Central memory CD8-positive, alpha-beta T cell (primary cell): ENCODE measurements at regions not wholly inside any gene's neighbourhood (a gene's known extent, or its start where the extent isn't known, plus 50 kb on each side); places are given as distances from the start of the nearest gene placed in this dataset.

ENCODE experiments used
- ATAC-seq: fragments of 150-1000 bp; cut with Tn5 transposase; replicated peaks from 2 replicates; pipeline ENCODE4 v1.10.0; 2022; ENCODE audit warnings: mild to moderate bottlenecking, moderate FRiP score, moderate number of reproducible peaks; ENCODE audit not compliant: poor library complexity, severe bottlenecking; ENCODE audit errors: extremely low read depth
- DNase-seq, 2 donors: peaks; one replicate each; pipeline ENCODE4 v3.0.0; 2021; ENCODE audit warnings: low spot score in 2 of 2
- H3K27ac Mint-ChIP-seq: one replicate; pipeline ENCODE4 v1.8.0; 2022; ENCODE audit warnings: low read depth, mild to moderate bottlenecking, moderate library complexity, mixed read lengths
- H3K27me3 Mint-ChIP-seq: one replicate; pipeline ENCODE4 v1.8.0; 2022; ENCODE audit warnings: mixed read lengths
- H3K36me3 Mint-ChIP-seq: one replicate; pipeline ENCODE4 v1.8.0; 2022; ENCODE audit warnings: mild to moderate bottlenecking, moderate library complexity, mixed read lengths; ENCODE audit not compliant: insufficient read depth
- H3K4me1 Mint-ChIP-seq: one replicate; pipeline ENCODE4 v1.8.0; 2022; ENCODE audit warnings: mixed read lengths
- H3K4me3 Mint-ChIP-seq: one replicate; pipeline ENCODE4 v1.8.0; 2022; ENCODE audit warnings: mild to moderate bottlenecking, moderate library complexity, mixed read lengths
- H3K9me3 Mint-ChIP-seq: one replicate; pipeline ENCODE4 v1.8.0; 2022; ENCODE audit warnings: mixed read lengths

- ATAC-seq: no peak
- no peak for DNase-seq
- H3K27ac Mint-ChIP-seq: no peak overlapping the region
- H3K27me3 Mint-ChIP-seq: no peaks in the 10 kb centered on the region
- no peak overlapping the region for H3K4me3 Mint-ChIP-seq
- no peaks in the 10 kb centered on the region for H3K4me1 Mint-ChIP-seq
- H3K9me3 Mint-ChIP-seq: peaks cover 5% of the 10 kb centered on the region
- no peaks in the 10 kb centered on the region for H3K36me3 Mint-ChIP-seq
Observed at GRCh38 chr9:28059192-28059591, 485.9 kb upstream of the C9orf72 start.

GRCh38 chr9:28064241-28064815, 491.0 kb upstream of the C9orf72 start:
- Mint-ChIP-seq H3K4me3 (no peak overlapping the region), H3K27me3 (no peaks in the 10 kb centered on the region)
- ATAC-seq: no peak

GRCh38 chr9:28073270-28073669, 500.0 kb upstream of the C9orf72 start:
- H3K27me3 Mint-ChIP-seq: no peaks in the 10 kb centered on the region
- H3K9me3 Mint-ChIP-seq: peaks cover 5% of the 10 kb centered on the region
- no peak overlapping the region for H3K4me3 Mint-ChIP-seq
- DNase-seq (no peak), ATAC-seq (no peak)
- H3K36me3 Mint-ChIP-seq: no peaks in the 10 kb centered on the region
- no peak overlapping the region for H3K27ac Mint-ChIP-seq
- no peaks in the 10 kb centered on the region for H3K4me1 Mint-ChIP-seq

More at GRCh38 chr9:28064241-28064815, 491.0 kb upstream of the C9orf72 start:
- H3K4me1 Mint-ChIP-seq: no peaks in the 10 kb centered on the region
- DNase-seq: no peak
- H3K36me3 Mint-ChIP-seq: no peaks in the 10 kb centered on the region
- no peaks in the 10 kb centered on the region for H3K9me3 Mint-ChIP-seq
- no peak overlapping the region for H3K27ac Mint-ChIP-seq

- Mint-ChIP-seq H3K4me3 (no peak overlapping the region), H3K9me3 (peaks cover 8% of the 10 kb centered on the region), H3K36me3 (no peaks in the 10 kb centered on the region), H3K27me3 (no peaks in the 10 kb centered on the region), H3K4me1 (no peaks in the 10 kb centered on the region), H3K27ac (no peak overlapping the region)
- DNase-seq (no peak), ATAC-seq (no peak)
Observed at GRCh38 chr9:28079677-28080076, 506.4 kb upstream of the C9orf72 start.

GRCh38 chr9:28082671-28083070, 509.4 kb upstream of the C9orf72 start:
- no peaks in the 10 kb centered on the region for H3K4me1 Mint-ChIP-seq
- DNase-seq (no peak), ATAC-seq (no peak)
- no peak overlapping the region for H3K4me3 Mint-ChIP-seq
- H3K27me3 Mint-ChIP-seq: no peaks in the 10 kb centered on the region
- no peaks in the 10 kb centered on the region for H3K36me3 Mint-ChIP-seq
- H3K9me3 Mint-ChIP-seq: peaks cover 8% of the 10 kb centered on the region
- H3K27ac Mint-ChIP-seq: no peak overlapping the region

GRCh38 chr9:28086881-28087280, 513.6 kb upstream of the C9orf72 start:
- no peaks in the 10 kb centered on the region for H3K4me1 Mint-ChIP-seq
- ATAC-seq (no peak), DNase-seq (no peak)
- no peak overlapping the region for H3K27ac Mint-ChIP-seq
- H3K4me3 Mint-ChIP-seq: no peak overlapping the region
- no peaks in the 10 kb centered on the region for H3K27me3 Mint-ChIP-seq
- H3K9me3 Mint-ChIP-seq: peaks cover 6% of the 10 kb centered on the region
- H3K36me3 Mint-ChIP-seq: no peaks in the 10 kb centered on the region

GRCh38 chr9:28092981-28093936, 520.0 kb upstream of the C9orf72 start:
- H3K4me1 Mint-ChIP-seq: no peaks in the 10 kb centered on the region
- H3K4me3 Mint-ChIP-seq: no peak overlapping the region
- H3K9me3 Mint-ChIP-seq: peaks cover 6% of the 10 kb centered on the region
- H3K27me3 Mint-ChIP-seq: no peaks in the 10 kb centered on the region
- no peaks in the 10 kb centered on the region for H3K36me3 Mint-ChIP-seq
- H3K27ac Mint-ChIP-seq: no peak overlapping the region
- ATAC-seq (no peak), DNase-seq (no peak)

GRCh38 chr9:28101509-28101908, 528.2 kb upstream of the C9orf72 start:
- no peak overlapping the region for H3K4me3 Mint-ChIP-seq
- H3K9me3 Mint-ChIP-seq: peaks cover 10% of the 10 kb centered on the region
- H3K27ac Mint-ChIP-seq: no peak overlapping the region
- H3K27me3 Mint-ChIP-seq: no peaks in the 10 kb centered on the region
- H3K4me1 Mint-ChIP-seq: no peaks in the 10 kb centered on the region
- no peak for DNase-seq
- no peaks in the 10 kb centered on the region for H3K36me3 Mint-ChIP-seq
- ATAC-seq: no peak

- Mint-ChIP-seq H3K27ac (no peak overlapping the region), H3K4me3 (no peak overlapping the region), H3K36me3 (no peaks in the 10 kb centered on the region), H3K27me3 (no peaks in the 10 kb centered on the region), H3K4me1 (no peaks in the 10 kb centered on the region), H3K9me3 (peaks cover 10% of the 10 kb centered on the region)
- ATAC-seq (no peak), DNase-seq (no peak)
Observed at GRCh38 chr9:28105001-28105400, 531.7 kb upstream of the C9orf72 start.

- H3K36me3 Mint-ChIP-seq: no peaks in the 10 kb centered on the region
- no peak for DNase-seq
- H3K4me3 Mint-ChIP-seq: no peak overlapping the region
- H3K9me3 Mint-ChIP-seq: no peaks in the 10 kb centered on the region
- no peak for ATAC-seq
- no peak overlapping the region for H3K27ac Mint-ChIP-seq
- no peaks in the 10 kb centered on the region for H3K4me1 Mint-ChIP-seq
- no peaks in the 10 kb centered on the region for H3K27me3 Mint-ChIP-seq
Observed at GRCh38 chr9:28120184-28120583, 546.9 kb upstream of the C9orf72 start.

- Mint-ChIP-seq H3K27ac (no peak overlapping the region), H3K9me3 (no peaks in the 10 kb centered on the region), H3K36me3 (no peaks in the 10 kb centered on the region), H3K27me3 (no peaks in the 10 kb centered on the region), H3K4me3 (no peak overlapping the region), H3K4me1 (no peaks in the 10 kb centered on the region)
- no peak for DNase-seq
- no peak for ATAC-seq
Observed at GRCh38 chr9:28120626-28121025, 547.3 kb upstream of the C9orf72 start.

- H3K27ac Mint-ChIP-seq: no peak overlapping the region
- no peaks in the 10 kb centered on the region for H3K36me3 Mint-ChIP-seq
- ATAC-seq (no peak), DNase-seq (no peak)
- no peak overlapping the region for H3K4me3 Mint-ChIP-seq
- no peaks in the 10 kb centered on the region for H3K27me3 Mint-ChIP-seq
- no peaks in the 10 kb centered on the region for H3K4me1 Mint-ChIP-seq
- H3K9me3 Mint-ChIP-seq: no peaks in the 10 kb centered on the region
Observed at GRCh38 chr9:28121366-28121765, 548.1 kb upstream of the C9orf72 start.

GRCh38 chr9:28124917-28125316, 551.6 kb upstream of the C9orf72 start:
- H3K4me1 Mint-ChIP-seq: no peaks in the 10 kb centered on the region
- no peak for ATAC-seq
- no peak overlapping the region for H3K4me3 Mint-ChIP-seq
- no peak for DNase-seq
- H3K27me3 Mint-ChIP-seq: no peaks in the 10 kb centered on the region
- H3K9me3 Mint-ChIP-seq: no peaks in the 10 kb centered on the region
- no peak overlapping the region for H3K27ac Mint-ChIP-seq
- no peaks in the 10 kb centered on the region for H3K36me3 Mint-ChIP-seq
